NCI-H82 (cell line): ENCODE measurements at regions not wholly inside any gene's neighbourhood (a gene's known extent, or its start where the extent isn't known, plus 50 kb on each side); places are given as distances from the start of the nearest gene placed in this dataset.

Experiments used
- DNase-seq: peaks from one replicate; lab custom pipeline; 2025; lab: John Stamatoyannopoulos, UW

- no peak for DNase-seq
Measured at GRCh38 chr11:42482822-42483221, 829.0 kb upstream of the API5 start.

GRCh38 chr11:42490506-42490905 lies 821.3 kb upstream of the API5 start:
- no peak for DNase-seq

- no peak for DNase-seq
Measured at GRCh38 chr11:42494459-42494858, 817.3 kb upstream of the API5 start.

GRCh38 chr11:42498971-42499370 lies 812.8 kb upstream of the API5 start:
- no peak for DNase-seq

GRCh38 chr11:42502151-42502550 lies 809.6 kb upstream of the API5 start:
- DNase-seq: no peak

GRCh38 chr11:42521994-42522393 lies 789.8 kb upstream of the API5 start:
- peak; percentile 5 for DNase-seq

- peak; percentile 77 for DNase-seq
Measured at GRCh38 chr11:42524534-42525227, 787.1 kb upstream of the API5 start.

- no peak for DNase-seq
Measured at GRCh38 chr11:42526426-42526825, 785.4 kb upstream of the API5 start.

GRCh38 chr11:42528471-42528870 lies 783.3 kb upstream of the API5 start:
- DNase-seq: no peak

- DNase-seq: no peak
Measured at GRCh38 chr11:42528911-42529310, 782.9 kb upstream of the API5 start.

GRCh38 chr11:42536611-42537360 lies 775.0 kb upstream of the API5 start:
- no peak for DNase-seq

- no peak for DNase-seq
Measured at GRCh38 chr11:42542336-42542735, 769.5 kb upstream of the API5 start.

- DNase-seq: no peak
Measured at GRCh38 chr11:42543844-42544419, 767.9 kb upstream of the API5 start.

- no peak for DNase-seq
Measured at GRCh38 chr11:42544726-42545125, 767.1 kb upstream of the API5 start.

- DNase-seq: no peak
Measured at GRCh38 chr11:42545954-42546353, 765.8 kb upstream of the API5 start.

GRCh38 chr11:42552786-42553185 lies 759.0 kb upstream of the API5 start:
- no peak for DNase-seq

- DNase-seq: peak; percentile 46
Measured at GRCh38 chr11:42555190-42555589, 756.6 kb upstream of the API5 start.

GRCh38 chr11:42571131-42571877 lies 740.5 kb upstream of the API5 start:
- no peak for DNase-seq

GRCh38 chr11:42571878-42572610 lies 739.8 kb upstream of the API5 start:
- DNase-seq: no peak

- DNase-seq: no peak
Measured at GRCh38 chr11:42576318-42576717, 735.5 kb upstream of the API5 start.

- DNase-seq: no peak
Measured at GRCh38 chr11:42589286-42589685, 722.5 kb upstream of the API5 start.

GRCh38 chr11:42591841-42592240 lies 720.0 kb upstream of the API5 start:
- no peak for DNase-seq
